ENCODE measurements at regions not wholly inside any gene's neighbourhood (a gene's known extent, or its start where the extent isn't known, plus 50 kb on each side); places are given as distances from the start of the nearest gene placed in this dataset.

- no peaks in the 10 kb centered on the region for H3K4me1 ChIP-seq (ENCODE audit: control insufficient read depth, insufficient read depth, low read length)
- DNase-seq (ENCODE audit: low read depth, low spot score): no peak
- H3K9me3 ChIP-seq (ENCODE audit: control insufficient read depth, insufficient read depth, low read depth, low read length): no peaks in the 10 kb centered on the region
- ChIA-PET POLR2A (no interaction called here), CTCF (no interaction called here)
- TF ChIP-seq POLR2AphosphoS5 (IDR thresholded peaks at IDR 0.05; ENCODE audit: low read depth, low read length) (no peak), TCF7L2 (IDR thresholded peaks at IDR 0.05; ENCODE audit: low read depth, low read length) (no peak), SIN3A (IDR thresholded peaks at IDR 0.05; ENCODE audit: borderline replicate concordance, insufficient read depth, low read depth, low read length) (no peak)
- TF ChIP-seq, protein P1, sequence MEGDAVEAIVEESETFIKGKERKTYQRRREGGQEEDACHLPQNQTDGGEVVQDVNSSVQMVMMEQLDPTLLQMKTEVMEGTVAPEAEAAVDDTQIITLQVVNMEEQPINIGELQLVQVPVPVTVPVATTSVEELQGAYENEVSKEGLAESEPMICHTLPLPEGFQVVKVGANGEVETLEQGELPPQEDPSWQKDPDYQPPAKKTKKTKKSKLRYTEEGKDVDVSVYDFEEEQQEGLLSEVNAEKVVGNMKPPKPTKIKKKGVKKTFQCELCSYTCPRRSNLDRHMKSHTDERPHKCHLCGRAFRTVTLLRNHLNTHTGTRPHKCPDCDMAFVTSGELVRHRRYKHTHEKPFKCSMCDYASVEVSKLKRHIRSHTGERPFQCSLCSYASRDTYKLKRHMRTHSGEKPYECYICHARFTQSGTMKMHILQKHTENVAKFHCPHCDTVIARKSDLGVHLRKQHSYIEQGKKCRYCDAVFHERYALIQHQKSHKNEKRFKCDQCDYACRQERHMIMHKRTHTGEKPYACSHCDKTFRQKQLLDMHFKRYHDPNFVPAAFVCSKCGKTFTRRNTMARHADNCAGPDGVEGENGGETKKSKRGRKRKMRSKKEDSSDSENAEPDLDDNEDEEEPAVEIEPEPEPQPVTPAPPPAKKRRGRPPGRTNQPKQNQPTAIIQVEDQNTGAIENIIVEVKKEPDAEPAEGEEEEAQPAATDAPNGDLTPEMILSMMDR (IDR thresholded peaks at IDR 0.05): no peak
- TF ChIP-seq, protein P2, sequence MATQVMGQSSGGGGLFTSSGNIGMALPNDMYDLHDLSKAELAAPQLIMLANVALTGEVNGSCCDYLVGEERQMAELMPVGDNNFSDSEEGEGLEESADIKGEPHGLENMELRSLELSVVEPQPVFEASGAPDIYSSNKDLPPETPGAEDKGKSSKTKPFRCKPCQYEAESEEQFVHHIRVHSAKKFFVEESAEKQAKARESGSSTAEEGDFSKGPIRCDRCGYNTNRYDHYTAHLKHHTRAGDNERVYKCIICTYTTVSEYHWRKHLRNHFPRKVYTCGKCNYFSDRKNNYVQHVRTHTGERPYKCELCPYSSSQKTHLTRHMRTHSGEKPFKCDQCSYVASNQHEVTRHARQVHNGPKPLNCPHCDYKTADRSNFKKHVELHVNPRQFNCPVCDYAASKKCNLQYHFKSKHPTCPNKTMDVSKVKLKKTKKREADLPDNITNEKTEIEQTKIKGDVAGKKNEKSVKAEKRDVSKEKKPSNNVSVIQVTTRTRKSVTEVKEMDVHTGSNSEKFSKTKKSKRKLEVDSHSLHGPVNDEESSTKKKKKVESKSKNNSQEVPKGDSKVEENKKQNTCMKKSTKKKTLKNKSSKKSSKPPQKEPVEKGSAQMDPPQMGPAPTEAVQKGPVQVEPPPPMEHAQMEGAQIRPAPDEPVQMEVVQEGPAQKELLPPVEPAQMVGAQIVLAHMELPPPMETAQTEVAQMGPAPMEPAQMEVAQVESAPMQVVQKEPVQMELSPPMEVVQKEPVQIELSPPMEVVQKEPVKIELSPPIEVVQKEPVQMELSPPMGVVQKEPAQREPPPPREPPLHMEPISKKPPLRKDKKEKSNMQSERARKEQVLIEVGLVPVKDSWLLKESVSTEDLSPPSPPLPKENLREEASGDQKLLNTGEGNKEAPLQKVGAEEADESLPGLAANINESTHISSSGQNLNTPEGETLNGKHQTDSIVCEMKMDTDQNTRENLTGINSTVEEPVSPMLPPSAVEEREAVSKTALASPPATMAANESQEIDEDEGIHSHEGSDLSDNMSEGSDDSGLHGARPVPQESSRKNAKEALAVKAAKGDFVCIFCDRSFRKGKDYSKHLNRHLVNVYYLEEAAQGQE (IDR thresholded peaks at IDR 0.05; ENCODE audit: insufficient read depth in 1 of 2, low read depth in 2 of 2, low read length in 1 of 2): no peak
- in situ Hi-C loops (cut with HindIII; ENCODE audit: low pct_unique_long_range_greater_than_20kb, low sequenced_read_pairs): no loop called here
- no peaks in the 10 kb centered on the region for H3K36me3 ChIP-seq (ENCODE audit: control insufficient read depth, insufficient read depth, low read length)
- intact Hi-C loops (cut with micrococcal nuclease; ENCODE audit: unreplicated experiment): no loop called here
- no peak for ATAC-seq
- BruUV-seq (replicated peaks): no TSS peak
- no peak overlapping the region for H3K27ac ChIP-seq (ENCODE audit: low read length)
- H3K4me3 ChIP-seq (ENCODE audit: low read depth in 2 of 2, low read length in 2 of 2): no peak overlapping the region
- peaks cover 6% of the 10 kb centered on the region; the same call in 1 of the 2 replicates for H3K27me3 ChIP-seq (ENCODE audit: control insufficient read depth, insufficient read depth, low read length)
Measured at GRCh38 chr5:109924237-109925107, 234.7 kb downstream of the MAN2A1 start.

- in situ Hi-C loops (cut with HindIII; ENCODE audit: low pct_unique_long_range_greater_than_20kb, low sequenced_read_pairs) (no loop called here), intact Hi-C loops (cut with micrococcal nuclease; ENCODE audit: unreplicated experiment) (no loop called here)
- ChIA-PET CTCF (no interaction called here), POLR2A (no interaction called here)
- Histone ChIP-seq H3K27ac (ENCODE audit: low read length) (no peak overlapping the region), H3K27me3 (ENCODE audit: control insufficient read depth, insufficient read depth, low read length) (peaks cover 6% of the 10 kb centered on the region; the same call in 1 of the 2 replicates), H3K36me3 (ENCODE audit: control insufficient read depth, insufficient read depth, low read length) (no peaks in the 10 kb centered on the region), H3K4me1 (ENCODE audit: control insufficient read depth, insufficient read depth, low read length) (no peaks in the 10 kb centered on the region), H3K4me3 (ENCODE audit: low read depth in 2 of 2, low read length in 2 of 2) (no peak overlapping the region), H3K9me3 (ENCODE audit: control insufficient read depth, insufficient read depth, low read depth, low read length) (no peaks in the 10 kb centered on the region)
- TF ChIP-seq, protein P2 (IDR thresholded peaks at IDR 0.05; ENCODE audit: insufficient read depth in 1 of 2, low read depth in 2 of 2, low read length in 1 of 2): no peak
- TF ChIP-seq POLR2AphosphoS5 (IDR thresholded peaks at IDR 0.05; ENCODE audit: low read depth, low read length) (no peak), TCF7L2 (IDR thresholded peaks at IDR 0.05; ENCODE audit: low read depth, low read length) (no peak), SIN3A (IDR thresholded peaks at IDR 0.05; ENCODE audit: borderline replicate concordance, insufficient read depth, low read depth, low read length) (no peak)
- TF ChIP-seq, protein P1 (IDR thresholded peaks at IDR 0.05): no peak
- DNase-seq (ENCODE audit: low read depth, low spot score) (no peak), ATAC-seq (no peak)
- no TSS peak for BruUV-seq (replicated peaks)
Measured at GRCh38 chr5:109927639-109928038, 237.9 kb downstream of the MAN2A1 start.

Data from Panc1 (cell line).